Panc1 (cell line): ENCODE measurements at regions not wholly inside any gene's neighbourhood (a gene's known extent, or its start where the extent isn't known, plus 50 kb on each side); places are given as distances from the start of the nearest gene placed in this dataset.
"Not testable (repeated sequence)": the region's sequence is repeated elsewhere in the genome, so short reads cannot be mapped to it uniquely, and the experiment has no call there.

Experiments
- ATAC-seq: fragments of 200-7000 bp; cut with Tn5 transposase; 2 replicates; pipeline ENCODE4 v1.9.1; 2020; ENCODE audit warnings: mild to moderate bottlenecking, moderate library complexity
- BruUV-seq: library from RNA; stranded (reverse); fragments of 400-500 nt; replicated peaks from 2 replicates; lab custom pipeline; 2021; lab: Mats Ljungman, UMichigan
- CTCF ChIA-PET: fragments of 300-600 bp; sonication (Branson Sonifier 250); formaldehyde crosslinking; loops from one replicate; lab custom pipeline; 2022; ENCODE audit warnings: antibody characterized with exemption; lab: Charles Lee
- POLR2A ChIA-PET: fragments of 300-600 bp; sonication (Branson Sonifier 250); formaldehyde crosslinking; loops from one replicate; lab custom pipeline; 2022; ENCODE audit warnings: antibody characterized with exemption; lab: Charles Lee
- DNase-seq: peaks from one replicate; pipeline ENCODE4 v3.0.0-alpha.2; 2010; ENCODE audit warnings: low read depth, low spot score
- H3K27ac ChIP-seq: 2 replicates; pipeline ENCODE4 v1.5.1; 2011; ENCODE audit warnings: mild to moderate bottlenecking, low read length, inconsistent platforms
- H3K27me3 ChIP-seq: fragments of 200-500 bp; sonication (Bioruptor generic); 2 replicates; pipeline ENCODE4 v1.6.0; 2014; ENCODE audit warnings: low read length, inconsistent platforms; ENCODE audit not compliant: control insufficient read depth, insufficient read depth
- H3K36me3 ChIP-seq: fragments of 200-500 bp; sonication (Bioruptor generic); 2 replicates; pipeline ENCODE4 v1.5.1; 2014; ENCODE audit warnings: inconsistent platforms, mild to moderate bottlenecking, low read length, moderate library complexity; ENCODE audit not compliant: control insufficient read depth, insufficient read depth
- H3K4me1 ChIP-seq: 2 replicates; pipeline ENCODE4 v1.5.1; 2011; ENCODE audit warnings: inconsistent platforms, mild to moderate bottlenecking, low read length, moderate library complexity; ENCODE audit not compliant: control insufficient read depth, insufficient read depth
- H3K4me3 ChIP-seq, 2 experiments: 2 replicates each; pipeline ENCODE4 v1.5.1; 2011 to 2012; ENCODE audit warnings: low read depth in 2 of 2, low read length in 2 of 2, mild to moderate bottlenecking in 2 of 2, inconsistent platforms in 1 of 2, moderate library complexity in 1 of 2
- H3K9me3 ChIP-seq: fragments of 200-500 bp; sonication (Bioruptor generic); 2 replicates; pipeline ENCODE4 v1.5.1; 2014; ENCODE audit warnings: low read depth, mild to moderate bottlenecking, inconsistent platforms, low read length, moderate library complexity; ENCODE audit not compliant: control insufficient read depth, insufficient read depth
- POLR2AphosphoS5 ChIP-seq: IDR thresholded peaks from 2 replicates; pipeline ENCODE4 v1.6.1; 2012; ENCODE audit warnings: mild to moderate bottlenecking, low read depth, low read length, moderate library complexity
- SIN3A ChIP-seq: IDR thresholded peaks from 2 replicates; pipeline ENCODE4 v1.6.1; 2012; ENCODE audit warnings: low read depth, mild to moderate bottlenecking, low read length, moderate library complexity, borderline replicate concordance; ENCODE audit not compliant: insufficient read depth
- TCF7L2 ChIP-seq: IDR thresholded peaks from 2 replicates; pipeline ENCODE4 v1.6.1; 2011; ENCODE audit warnings: mild to moderate bottlenecking, low read depth, low read length, inconsistent platforms
- in situ Hi-C: cut with HindIII; loops from 2 replicates; pipeline ENCODE4 v1.10.0; 2016; ENCODE audit warnings: low sequenced_read_pairs, low pct_unique_long_range_greater_than_20kb
- intact Hi-C: fragments of 100-400 bp; cut with micrococcal nuclease; formaldehyde crosslinking; loops from one replicate; pipeline ENCODE4 v1.10.0; 2022; ENCODE audit not compliant: unreplicated experiment
- TF ChIP-seq, protein P1 (sequence below), 2 experiments: IDR thresholded peaks; 2 replicates each; pipeline ENCODE4 v1.6.1; 2011 to 2012; ENCODE audit warnings: low read depth in 2 of 2, control low read depth in 1 of 2, low read length in 1 of 2, mild to moderate bottlenecking in 1 of 2, moderate library complexity in 1 of 2; ENCODE audit not compliant: insufficient read depth in 1 of 2
- TF ChIP-seq, protein P2 (sequence below): fragments of 450-650 bp; IDR thresholded peaks from 2 replicates; pipeline ENCODE4 v1.5.1; 2017; ENCODE audit warnings: mild to moderate bottlenecking

DNA sequence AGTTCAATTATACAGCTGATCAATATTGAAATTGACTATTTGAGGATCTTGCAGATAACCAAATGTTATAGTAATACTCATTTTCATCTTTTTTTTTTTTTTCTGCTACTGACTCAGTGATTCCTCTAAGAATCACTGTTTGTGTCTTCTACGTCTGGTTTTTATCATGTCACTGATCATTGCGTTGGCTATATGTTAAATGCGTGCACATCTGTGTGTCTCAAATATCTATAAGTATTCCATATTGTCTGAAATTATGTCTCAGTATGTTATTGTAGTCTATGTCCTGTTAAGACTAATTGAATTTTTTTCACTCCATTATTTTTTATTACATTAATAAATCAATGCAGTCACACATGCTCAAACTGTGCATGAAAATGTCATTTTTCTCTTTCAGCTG is 200.5 kb downstream of the PCDH20 start:
- ChIA-PET POLR2A (no interaction called here), CTCF (no interaction called here)
- H3K4me1 ChIP-seq: no peaks in the 10 kb centered on the region
- no peaks in the 10 kb centered on the region for H3K9me3 ChIP-seq
- no peak overlapping the region for H3K27ac ChIP-seq
- no peak for ATAC-seq
- intact Hi-C loops (no loop called here), in situ Hi-C loops (no loop called here)
- no peaks in the 10 kb centered on the region for H3K27me3 ChIP-seq
- no peak for TF ChIP-seq SIN3A
- no peak for DNase-seq
- H3K36me3 ChIP-seq: no peaks in the 10 kb centered on the region
- no TSS peak for BruUV-seq
- no peak overlapping the region for H3K4me3 ChIP-seq

DNA sequence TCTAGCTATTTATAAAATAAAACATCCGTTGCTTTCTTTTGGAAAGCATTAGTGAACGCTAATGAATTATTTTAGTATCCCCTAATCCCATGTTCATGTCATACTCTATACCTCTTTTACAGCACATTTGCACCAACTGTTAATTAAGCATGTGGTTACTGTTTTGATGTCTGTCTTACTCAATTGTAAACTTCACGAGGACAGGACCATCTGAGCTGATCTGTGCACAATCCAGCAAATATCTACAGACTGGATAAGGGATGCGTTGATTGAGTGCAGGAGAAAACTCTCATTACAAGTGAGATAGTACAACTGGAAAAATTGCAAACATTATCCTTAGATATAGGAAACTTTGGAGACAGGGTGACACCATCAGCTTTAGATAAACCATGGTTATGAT is 201.1 kb downstream of the PCDH20 start:
- TF ChIP-seq TCF7L2 (no peak), SIN3A (no peak), POLR2AphosphoS5 (no peak)
- TF ChIP-seq, protein P1, sequence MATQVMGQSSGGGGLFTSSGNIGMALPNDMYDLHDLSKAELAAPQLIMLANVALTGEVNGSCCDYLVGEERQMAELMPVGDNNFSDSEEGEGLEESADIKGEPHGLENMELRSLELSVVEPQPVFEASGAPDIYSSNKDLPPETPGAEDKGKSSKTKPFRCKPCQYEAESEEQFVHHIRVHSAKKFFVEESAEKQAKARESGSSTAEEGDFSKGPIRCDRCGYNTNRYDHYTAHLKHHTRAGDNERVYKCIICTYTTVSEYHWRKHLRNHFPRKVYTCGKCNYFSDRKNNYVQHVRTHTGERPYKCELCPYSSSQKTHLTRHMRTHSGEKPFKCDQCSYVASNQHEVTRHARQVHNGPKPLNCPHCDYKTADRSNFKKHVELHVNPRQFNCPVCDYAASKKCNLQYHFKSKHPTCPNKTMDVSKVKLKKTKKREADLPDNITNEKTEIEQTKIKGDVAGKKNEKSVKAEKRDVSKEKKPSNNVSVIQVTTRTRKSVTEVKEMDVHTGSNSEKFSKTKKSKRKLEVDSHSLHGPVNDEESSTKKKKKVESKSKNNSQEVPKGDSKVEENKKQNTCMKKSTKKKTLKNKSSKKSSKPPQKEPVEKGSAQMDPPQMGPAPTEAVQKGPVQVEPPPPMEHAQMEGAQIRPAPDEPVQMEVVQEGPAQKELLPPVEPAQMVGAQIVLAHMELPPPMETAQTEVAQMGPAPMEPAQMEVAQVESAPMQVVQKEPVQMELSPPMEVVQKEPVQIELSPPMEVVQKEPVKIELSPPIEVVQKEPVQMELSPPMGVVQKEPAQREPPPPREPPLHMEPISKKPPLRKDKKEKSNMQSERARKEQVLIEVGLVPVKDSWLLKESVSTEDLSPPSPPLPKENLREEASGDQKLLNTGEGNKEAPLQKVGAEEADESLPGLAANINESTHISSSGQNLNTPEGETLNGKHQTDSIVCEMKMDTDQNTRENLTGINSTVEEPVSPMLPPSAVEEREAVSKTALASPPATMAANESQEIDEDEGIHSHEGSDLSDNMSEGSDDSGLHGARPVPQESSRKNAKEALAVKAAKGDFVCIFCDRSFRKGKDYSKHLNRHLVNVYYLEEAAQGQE (IDR thresholded peaks at IDR 0.05; ENCODE audit: insufficient read depth in 1 of 2, low read depth in 2 of 2, low read length in 1 of 2): no peak
- TF ChIP-seq, protein P2, sequence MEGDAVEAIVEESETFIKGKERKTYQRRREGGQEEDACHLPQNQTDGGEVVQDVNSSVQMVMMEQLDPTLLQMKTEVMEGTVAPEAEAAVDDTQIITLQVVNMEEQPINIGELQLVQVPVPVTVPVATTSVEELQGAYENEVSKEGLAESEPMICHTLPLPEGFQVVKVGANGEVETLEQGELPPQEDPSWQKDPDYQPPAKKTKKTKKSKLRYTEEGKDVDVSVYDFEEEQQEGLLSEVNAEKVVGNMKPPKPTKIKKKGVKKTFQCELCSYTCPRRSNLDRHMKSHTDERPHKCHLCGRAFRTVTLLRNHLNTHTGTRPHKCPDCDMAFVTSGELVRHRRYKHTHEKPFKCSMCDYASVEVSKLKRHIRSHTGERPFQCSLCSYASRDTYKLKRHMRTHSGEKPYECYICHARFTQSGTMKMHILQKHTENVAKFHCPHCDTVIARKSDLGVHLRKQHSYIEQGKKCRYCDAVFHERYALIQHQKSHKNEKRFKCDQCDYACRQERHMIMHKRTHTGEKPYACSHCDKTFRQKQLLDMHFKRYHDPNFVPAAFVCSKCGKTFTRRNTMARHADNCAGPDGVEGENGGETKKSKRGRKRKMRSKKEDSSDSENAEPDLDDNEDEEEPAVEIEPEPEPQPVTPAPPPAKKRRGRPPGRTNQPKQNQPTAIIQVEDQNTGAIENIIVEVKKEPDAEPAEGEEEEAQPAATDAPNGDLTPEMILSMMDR: no peak
- POLR2A ChIA-PET: no interaction called here

DNA sequence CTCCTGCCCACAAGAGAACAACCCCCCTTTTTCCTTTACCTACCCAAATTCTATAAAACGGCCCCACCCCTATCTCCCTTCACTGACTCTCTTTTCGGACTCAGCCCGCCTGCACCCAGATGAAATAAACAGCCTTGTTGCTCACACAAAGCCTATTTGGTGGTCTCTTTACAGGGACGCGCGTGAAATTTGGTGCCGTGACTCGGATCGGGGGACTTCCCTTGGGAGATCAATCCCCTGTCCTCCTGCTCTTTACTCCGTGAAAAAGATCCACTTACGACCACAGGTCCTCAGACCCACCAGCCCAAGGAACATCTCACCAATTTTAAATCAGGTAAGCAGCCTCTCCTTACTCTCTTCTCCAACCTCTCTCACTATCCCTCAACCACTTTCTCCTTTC is 209.8 kb downstream of the PCDH20 start:
- BruUV-seq, H3K4me1 ChIP-seq, ATAC-seq, POLR2A ChIA-PET, intact Hi-C loops, H3K27me3 ChIP-seq, H3K4me3 ChIP-seq, DNase-seq, CTCF ChIA-PET, H3K36me3 ChIP-seq, in situ Hi-C loops, H3K27ac ChIP-seq, H3K9me3 ChIP-seq: not testable (repeated sequence)

More for the DNA sequence above, 201.1 kb downstream of the PCDH20 start:
- no peak overlapping the region for H3K27ac ChIP-seq
- DNase-seq (no peak), ATAC-seq (no peak)
- H3K4me3 ChIP-seq: no peak overlapping the region
- H3K9me3 ChIP-seq: no peaks in the 10 kb centered on the region
- CTCF ChIA-PET: no interaction called here
- no peaks in the 10 kb centered on the region for H3K4me1 ChIP-seq
- no peaks in the 10 kb centered on the region for H3K27me3 ChIP-seq
- H3K36me3 ChIP-seq: no peaks in the 10 kb centered on the region
- in situ Hi-C loops (no loop called here), intact Hi-C loops (no loop called here)
- no TSS peak for BruUV-seq
